ENCODE measurements at regions not wholly inside any gene's neighbourhood (a gene's known extent, or its start where the extent isn't known, plus 50 kb on each side); places are given as distances from the start of the nearest gene placed in this dataset.

DNA sequence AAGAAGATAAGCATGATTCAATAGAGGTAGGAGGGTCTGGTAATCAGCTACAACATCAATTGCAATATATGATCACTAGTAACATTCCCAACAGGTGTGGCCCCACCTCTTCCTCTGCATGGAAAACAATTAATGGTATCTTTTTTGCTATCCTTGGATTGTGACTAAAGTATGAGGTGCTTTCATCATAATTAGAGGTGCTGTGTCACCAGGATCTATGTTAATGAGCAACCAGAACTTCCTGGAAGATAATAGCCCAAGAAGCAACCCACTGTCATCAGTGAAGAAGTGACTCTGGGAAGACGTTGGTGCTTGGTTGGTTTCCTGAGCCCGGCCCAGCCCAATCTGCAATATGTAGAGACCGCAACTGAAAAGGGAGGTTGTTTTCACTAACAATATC lies 167.2 kb downstream of the SETD4 start:
- DNase-seq = no peak

- no peak for DNase-seq
Observed at GRCh38 chr21:35886887-35887286, 173.4 kb downstream of the SETD4 start.

GRCh38 chr21:35885942-35886541 lies 174.3 kb downstream of the SETD4 start:
- DNase-seq = no peak

DNA sequence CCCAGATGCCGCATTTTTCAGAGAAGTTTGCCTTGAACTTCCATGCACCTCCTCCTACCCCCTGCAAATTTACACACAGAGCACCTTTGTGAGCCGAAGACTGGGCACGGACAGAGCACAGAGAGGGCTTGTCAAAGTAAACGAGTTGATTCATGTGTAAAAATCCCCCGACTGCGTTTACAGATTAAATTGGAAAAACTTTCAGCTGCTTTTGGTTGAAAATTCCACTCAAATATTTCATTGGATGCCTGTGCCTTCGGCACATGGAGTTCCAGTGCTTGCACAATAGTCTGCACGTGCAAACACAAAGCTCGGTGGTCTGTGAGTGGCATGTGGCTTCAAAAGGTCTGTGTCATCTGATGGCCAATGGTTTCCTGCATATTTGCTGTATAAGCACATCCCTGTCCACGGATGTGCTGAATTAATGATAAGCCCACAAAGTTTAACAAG lies 177.5 kb downstream of the SETD4 start:
- no peak for DNase-seq

GRCh38 chr21:35873441-35873840 lies 186.9 kb downstream of the SETD4 start:
- no peak for DNase-seq

- DNase-seq = no peak
Observed at GRCh38 chr21:35871906-35872305, 188.4 kb downstream of the SETD4 start.

- DNase-seq = no peak
Observed at GRCh38 chr21:35868869-35869223, 191.5 kb downstream of the SETD4 start.

GRCh38 chr21:35868005-35868868 lies 192.1 kb downstream of the SETD4 start:
- DNase-seq = no peak

GRCh38 chr21:35864039-35864438 lies 196.3 kb downstream of the SETD4 start:
- no peak for DNase-seq

DNA sequence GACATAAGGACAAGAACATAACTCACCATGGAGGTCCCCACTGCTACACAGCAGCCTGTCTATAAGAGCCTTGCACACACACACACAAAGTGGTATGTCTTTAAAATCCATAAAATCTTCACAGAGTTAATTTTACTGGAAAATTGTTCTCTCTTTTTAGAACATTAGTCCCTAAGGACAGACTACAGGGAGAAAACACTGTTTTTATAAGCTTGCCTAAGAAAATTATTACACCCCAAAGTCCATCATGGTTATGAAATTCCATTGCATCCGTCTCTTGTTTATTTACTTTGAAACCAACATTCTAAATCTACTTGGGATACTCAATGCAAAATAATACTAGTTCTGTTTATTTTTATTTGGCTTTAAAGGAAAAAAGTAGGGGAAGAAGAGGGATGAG lies 197.4 kb downstream of the SETD4 start:
- no peak for DNase-seq

- DNase-seq = no peak
Observed at GRCh38 chr21:35861661-35862060, 198.7 kb downstream of the SETD4 start.

GRCh38 chr21:35860189-35860869 lies 200.0 kb downstream of the SETD4 start:
- DNase-seq = no peak

GRCh38 chr21:35859677-35860076 lies 200.6 kb downstream of the SETD4 start:
- DNase-seq = no peak

- no peak for DNase-seq
Observed at GRCh38 chr21:35857095-35857494, 203.2 kb downstream of the SETD4 start.

GRCh38 chr21:35855484-35855883 lies 204.8 kb downstream of the SETD4 start:
- no peak for DNase-seq

DNA sequence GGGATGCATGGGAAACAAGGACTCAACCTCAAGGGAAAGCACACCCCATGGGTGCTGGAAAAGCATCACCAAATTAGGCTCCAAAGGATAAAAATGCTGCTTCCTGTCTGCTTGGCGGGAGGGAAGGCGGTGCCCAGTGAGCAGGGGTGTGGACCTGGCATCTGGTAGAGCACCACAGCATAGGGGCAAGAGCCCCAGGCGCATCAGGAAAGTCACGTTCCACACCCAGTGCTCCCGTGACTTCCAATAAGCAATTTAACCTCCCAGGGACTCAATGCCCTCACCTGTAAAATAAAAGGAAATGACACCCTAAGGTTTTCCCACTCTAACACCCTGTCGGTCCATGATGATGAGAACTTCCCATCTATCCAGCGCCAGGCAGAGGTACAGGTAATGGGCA lies 206.0 kb downstream of the SETD4 start:
- no peak for DNase-seq

GRCh38 chr21:35853321-35854239 lies 206.7 kb downstream of the SETD4 start:
- DNase-seq = no peak

DNA sequence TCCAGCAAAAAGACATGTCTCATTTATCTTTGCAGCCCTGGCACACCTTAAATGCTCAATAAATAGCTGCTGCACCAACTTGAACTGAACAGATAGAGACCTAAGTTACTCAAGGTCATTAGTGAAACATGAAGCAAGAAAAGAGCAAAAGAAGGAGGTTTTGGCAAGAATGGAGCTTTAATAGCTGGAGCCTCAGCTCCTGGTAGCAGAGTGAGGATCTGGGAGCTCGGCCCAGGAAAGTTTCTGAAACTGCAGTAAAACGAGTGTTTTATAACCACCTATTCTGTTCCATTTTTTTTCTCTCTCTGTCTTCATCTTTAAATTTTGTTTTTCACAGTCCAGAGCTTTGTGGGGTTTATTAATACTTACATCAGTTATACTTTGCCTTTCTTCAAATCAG lies 207.5 kb downstream of the SETD4 start:
- DNase-seq = no peak

DNA sequence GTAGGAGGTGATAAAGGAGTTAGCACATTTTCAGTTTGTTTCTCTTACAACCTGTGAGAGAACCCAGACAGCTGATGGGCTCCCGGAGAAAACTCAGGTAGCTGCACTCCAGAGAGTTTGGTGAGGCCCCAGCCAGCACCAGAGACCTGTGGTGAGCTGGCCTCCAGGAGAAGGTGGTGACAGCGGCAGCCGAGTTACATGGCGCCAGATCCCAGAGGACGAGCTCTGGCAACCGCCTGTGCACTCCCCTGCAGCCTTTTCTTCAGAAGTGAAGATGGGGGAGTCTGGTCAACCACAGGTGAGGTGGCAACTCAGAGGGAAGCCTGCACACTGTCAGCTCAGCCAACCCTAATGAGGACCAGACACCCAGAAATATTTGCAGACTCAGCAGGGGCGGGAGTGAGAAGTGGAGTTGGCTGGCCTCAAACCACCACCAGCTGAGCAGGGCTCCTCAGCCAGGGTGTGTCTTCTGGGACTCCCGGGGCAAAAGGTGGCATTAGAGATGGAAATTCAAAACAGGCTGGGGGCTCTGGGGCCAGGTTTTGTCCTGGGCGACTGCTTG lies 209.7 kb downstream of the SETD4 start:
- no peak for DNase-seq

GRCh38 chr21:35850029-35850428 lies 210.3 kb downstream of the SETD4 start:
- no peak for DNase-seq

DNA sequence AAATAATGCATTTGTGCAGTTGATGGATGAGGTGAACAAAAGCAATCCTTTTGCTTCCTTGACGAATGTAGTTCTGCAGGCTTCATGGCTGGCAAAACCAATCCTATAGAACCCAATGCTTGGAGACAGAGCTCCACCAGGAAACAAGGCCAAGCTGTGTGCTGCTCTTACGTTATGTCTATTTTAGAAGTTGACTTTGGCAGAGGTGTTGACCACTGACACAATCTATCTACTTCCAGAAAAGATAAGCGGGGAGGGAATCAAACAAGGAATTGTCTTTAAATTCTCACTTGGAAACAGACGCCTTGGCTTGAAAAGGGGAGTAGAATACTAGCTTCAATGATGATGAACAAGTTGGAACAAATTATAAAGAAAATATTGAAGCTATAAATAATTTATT lies 211.2 kb downstream of the SETD4 start:
- no peak for DNase-seq

GRCh38 chr21:35843911-35844667 lies 216.2 kb downstream of the SETD4 start:
- DNase-seq = no peak
